ENCODE measurements at regions not wholly inside any gene's neighbourhood (a gene's known extent, or its start where the extent isn't known, plus 50 kb on each side); places are given as distances from the start of the nearest gene placed in this dataset.

GRCh38 chr1:82870332-82870731, 1069.6 kb downstream of the ADGRL2 start:
- no peaks in the 10 kb centered on the region for H3K27me3 ChIP-seq (ENCODE audit: control insufficient read depth, insufficient read depth, low read length)
- H3K9me3 ChIP-seq (replicated peaks; ENCODE audit: control insufficient read depth, low read depth, low read length), result no peaks in the 10 kb centered on the region
- no peak overlapping the region for H3K27ac ChIP-seq (ENCODE audit: low read length)
- no peak for DNase-seq
- H3K4me1 ChIP-seq (ENCODE audit: control insufficient read depth, insufficient read depth, low read length), result no peaks in the 10 kb centered on the region
- H3K36me3 ChIP-seq (ENCODE audit: control insufficient read depth, insufficient read depth, low read length), result no peaks in the 10 kb centered on the region
- WGBS (ENCODE audit: insufficient coverage), result no CpG with 5 or more reads among the region's 2 CpGs
- no peak overlapping the region for H3K4me3 ChIP-seq (ENCODE audit: low read length)

DNA sequence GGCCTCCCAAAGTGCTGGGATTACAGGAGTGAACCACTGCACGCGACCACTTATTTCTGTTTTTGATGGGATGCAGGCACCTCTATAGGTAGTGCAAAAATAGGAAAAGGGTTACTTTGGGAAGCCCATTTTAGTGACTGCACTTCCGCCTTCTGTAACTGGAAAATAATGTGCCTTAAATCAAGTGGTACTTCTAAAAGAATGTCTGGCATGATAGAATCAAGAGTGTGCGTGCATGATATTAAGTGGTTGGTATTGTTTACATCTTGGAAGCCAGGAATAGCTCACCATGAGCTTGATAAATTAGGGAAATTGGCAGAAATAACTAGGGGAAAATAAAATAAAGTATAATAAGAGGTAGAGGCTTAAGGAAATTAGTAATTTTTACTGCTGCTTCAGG, 1067.0 kb downstream of the ADGRL2 start:
- H3K27ac ChIP-seq (ENCODE audit: low read length), result no peak overlapping the region
- no peaks in the 10 kb centered on the region for H3K4me1 ChIP-seq (ENCODE audit: control insufficient read depth, insufficient read depth, low read length)
- H3K36me3 ChIP-seq (ENCODE audit: control insufficient read depth, insufficient read depth, low read length), result no peaks in the 10 kb centered on the region
- H3K9me3 ChIP-seq (replicated peaks; ENCODE audit: control insufficient read depth, low read depth, low read length), result no peaks in the 10 kb centered on the region
- WGBS (ENCODE audit: insufficient coverage), result 87% methylated on average over 4 of the region's 4 CpGs
- no peak for DNase-seq
- H3K27me3 ChIP-seq (ENCODE audit: control insufficient read depth, insufficient read depth, low read length), result no peaks in the 10 kb centered on the region
- no peak overlapping the region for H3K4me3 ChIP-seq (ENCODE audit: low read length)

DNA sequence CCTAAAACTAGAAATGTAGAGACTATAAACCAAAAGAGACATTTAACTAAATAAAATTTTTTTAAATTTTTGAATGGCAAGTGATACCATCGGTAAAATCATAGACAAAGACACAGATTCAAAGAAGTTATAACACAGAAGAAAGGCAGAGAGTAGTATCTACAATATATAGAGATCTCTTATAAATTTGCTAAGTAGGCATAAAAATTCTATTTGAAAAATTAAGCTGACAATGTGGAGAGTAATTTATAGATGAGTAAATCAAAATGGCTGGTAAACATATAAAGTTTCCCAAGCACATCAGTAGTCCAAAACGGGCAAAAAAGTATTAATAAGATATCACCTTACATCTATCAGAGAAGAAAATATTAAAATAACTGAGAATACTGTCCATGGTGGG, 1061.0 kb downstream of the ADGRL2 start:
- Histone ChIP-seq H3K9me3 (replicated peaks; ENCODE audit: control insufficient read depth, low read depth, low read length) (no peaks in the 10 kb centered on the region), H3K4me3 (ENCODE audit: low read length) (no peak overlapping the region), H3K4me1 (ENCODE audit: control insufficient read depth, insufficient read depth, low read length) (peaks cover 2% of the 10 kb centered on the region), H3K27me3 (ENCODE audit: control insufficient read depth, insufficient read depth, low read length) (no peaks in the 10 kb centered on the region), H3K36me3 (ENCODE audit: control insufficient read depth, insufficient read depth, low read length) (no peaks in the 10 kb centered on the region), H3K27ac (ENCODE audit: low read length) (no peak overlapping the region)
- no CpG with 5 or more reads among the region's 2 CpGs for WGBS (ENCODE audit: insufficient coverage)
- DNase-seq, result no peak

DNA sequence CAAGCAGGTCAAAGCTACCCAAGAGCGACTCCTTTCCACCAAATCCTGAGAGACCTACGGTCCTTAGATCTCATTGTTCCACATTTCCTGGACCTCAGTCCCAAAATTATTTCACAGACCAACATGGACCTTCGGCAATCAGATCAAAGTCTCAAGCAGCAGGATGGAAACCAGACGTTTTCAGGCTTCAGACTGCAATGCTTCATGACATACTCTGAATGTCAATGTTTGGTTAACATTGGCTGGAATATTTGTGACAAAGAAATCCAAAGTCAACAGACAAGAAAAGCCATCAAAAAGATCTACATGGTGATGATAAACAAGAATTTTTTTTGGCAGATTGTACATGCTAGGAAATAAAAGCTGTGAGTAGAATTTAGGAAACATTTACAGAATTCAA, 1057.3 kb downstream of the ADGRL2 start:
- H3K27ac ChIP-seq (ENCODE audit: low read length), result no peak overlapping the region
- no peaks in the 10 kb centered on the region for H3K36me3 ChIP-seq (ENCODE audit: control insufficient read depth, insufficient read depth, low read length)
- H3K9me3 ChIP-seq (replicated peaks; ENCODE audit: control insufficient read depth, low read depth, low read length), result no peaks in the 10 kb centered on the region
- 42% methylated on average over 2 of the region's 4 CpGs for WGBS (ENCODE audit: insufficient coverage)
- H3K4me3 ChIP-seq (ENCODE audit: low read length), result no peak overlapping the region
- no peaks in the 10 kb centered on the region for H3K27me3 ChIP-seq (ENCODE audit: control insufficient read depth, insufficient read depth, low read length)
- H3K4me1 ChIP-seq (ENCODE audit: control insufficient read depth, insufficient read depth, low read length), result peaks cover 2% of the 10 kb centered on the region
- DNase-seq, result peak; percentile 28

- Histone ChIP-seq H3K9me3 (replicated peaks; ENCODE audit: control insufficient read depth, low read depth, low read length) (no peaks in the 10 kb centered on the region), H3K27ac (ENCODE audit: low read length) (no peak overlapping the region), H3K36me3 (ENCODE audit: control insufficient read depth, insufficient read depth, low read length) (no peaks in the 10 kb centered on the region), H3K4me1 (ENCODE audit: control insufficient read depth, insufficient read depth, low read length) (peaks cover 3% of the 10 kb centered on the region), H3K27me3 (ENCODE audit: control insufficient read depth, insufficient read depth, low read length) (no peaks in the 10 kb centered on the region), H3K4me3 (ENCODE audit: low read length) (no peak overlapping the region)
- peak; percentile 76 for DNase-seq
- WGBS (ENCODE audit: insufficient coverage), result 40% methylated on average over 1 of the region's 2 CpGs
These were observed 1048.7 kb downstream of the ADGRL2 start for GRCh38 chr1:82849460-82849859.

DNA sequence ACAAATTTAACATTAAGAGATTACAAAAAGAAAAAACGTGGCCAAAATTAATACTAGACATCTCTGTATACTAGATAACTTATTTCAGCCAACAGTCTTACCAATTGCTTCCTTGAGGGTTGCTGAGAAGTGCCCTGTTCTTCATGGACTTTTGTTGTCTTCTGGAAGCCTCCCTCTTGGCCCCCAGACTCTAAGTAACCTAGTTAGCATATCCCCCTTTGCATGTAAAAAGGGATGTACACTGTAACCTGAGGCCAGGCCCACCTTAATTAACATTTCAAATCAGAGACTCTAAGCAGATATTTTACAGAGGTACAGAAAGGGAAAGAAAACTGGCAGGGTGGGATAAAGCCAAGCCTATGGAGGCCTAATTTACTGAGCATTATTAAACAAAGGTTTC, 1047.3 kb downstream of the ADGRL2 start:
- WGBS (ENCODE audit: insufficient coverage), result no CpG with 5 or more reads among the region's 1 CpG
- no peak for DNase-seq
- H3K36me3 ChIP-seq (ENCODE audit: control insufficient read depth, insufficient read depth, low read length), result no peaks in the 10 kb centered on the region
- H3K27ac ChIP-seq (ENCODE audit: low read length), result no peak overlapping the region
- no peak overlapping the region for H3K4me3 ChIP-seq (ENCODE audit: low read length)
- no peaks in the 10 kb centered on the region for H3K9me3 ChIP-seq (replicated peaks; ENCODE audit: control insufficient read depth, low read depth, low read length)
- peaks cover 3% of the 10 kb centered on the region for H3K4me1 ChIP-seq (ENCODE audit: control insufficient read depth, insufficient read depth, low read length)
- H3K27me3 ChIP-seq (ENCODE audit: control insufficient read depth, insufficient read depth, low read length), result no peaks in the 10 kb centered on the region

GRCh38 chr1:82845866-82846265, 1045.1 kb downstream of the ADGRL2 start:
- no CpG with 5 or more reads among the region's 2 CpGs for WGBS (ENCODE audit: insufficient coverage)
- no peak overlapping the region for H3K4me3 ChIP-seq (ENCODE audit: low read length)
- peaks cover 3% of the 10 kb centered on the region for H3K4me1 ChIP-seq (ENCODE audit: control insufficient read depth, insufficient read depth, low read length)
- no peaks in the 10 kb centered on the region for H3K27me3 ChIP-seq (ENCODE audit: control insufficient read depth, insufficient read depth, low read length)
- no peak overlapping the region for H3K27ac ChIP-seq (ENCODE audit: low read length)
- peak; percentile 79 for DNase-seq
- H3K9me3 ChIP-seq (replicated peaks; ENCODE audit: control insufficient read depth, low read depth, low read length), result no peaks in the 10 kb centered on the region
- H3K36me3 ChIP-seq (ENCODE audit: control insufficient read depth, insufficient read depth, low read length), result no peaks in the 10 kb centered on the region

GRCh38 chr1:82844911-82845827, 1044.4 kb downstream of the ADGRL2 start:
- peak; percentile 53 for DNase-seq
- H3K4me3 ChIP-seq (ENCODE audit: low read length), result no peak overlapping the region
- peaks cover 3% of the 10 kb centered on the region for H3K4me1 ChIP-seq (ENCODE audit: control insufficient read depth, insufficient read depth, low read length)
- H3K27ac ChIP-seq (ENCODE audit: low read length), result no peak overlapping the region
- no peaks in the 10 kb centered on the region for H3K36me3 ChIP-seq (ENCODE audit: control insufficient read depth, insufficient read depth, low read length)
- 20% methylated on average over 1 of the region's 4 CpGs for WGBS (ENCODE audit: insufficient coverage)
- no peaks in the 10 kb centered on the region for H3K9me3 ChIP-seq (replicated peaks; ENCODE audit: control insufficient read depth, low read depth, low read length)
- H3K27me3 ChIP-seq (ENCODE audit: control insufficient read depth, insufficient read depth, low read length), result no peaks in the 10 kb centered on the region

- WGBS (ENCODE audit: insufficient coverage), result no CpG with 5 or more reads among the region's 2 CpGs
- H3K4me3 ChIP-seq (ENCODE audit: low read length), result no peak overlapping the region
- no peaks in the 10 kb centered on the region for H3K27me3 ChIP-seq (ENCODE audit: control insufficient read depth, insufficient read depth, low read length)
- DNase-seq, result no peak
- no peak overlapping the region for H3K27ac ChIP-seq (ENCODE audit: low read length)
- H3K9me3 ChIP-seq (replicated peaks; ENCODE audit: control insufficient read depth, low read depth, low read length), result no peaks in the 10 kb centered on the region
- H3K4me1 ChIP-seq (ENCODE audit: control insufficient read depth, insufficient read depth, low read length), result peaks cover 3% of the 10 kb centered on the region
- H3K36me3 ChIP-seq (ENCODE audit: control insufficient read depth, insufficient read depth, low read length), result no peaks in the 10 kb centered on the region
These were observed 1043.7 kb downstream of the ADGRL2 start for GRCh38 chr1:82844447-82844846.

DNA sequence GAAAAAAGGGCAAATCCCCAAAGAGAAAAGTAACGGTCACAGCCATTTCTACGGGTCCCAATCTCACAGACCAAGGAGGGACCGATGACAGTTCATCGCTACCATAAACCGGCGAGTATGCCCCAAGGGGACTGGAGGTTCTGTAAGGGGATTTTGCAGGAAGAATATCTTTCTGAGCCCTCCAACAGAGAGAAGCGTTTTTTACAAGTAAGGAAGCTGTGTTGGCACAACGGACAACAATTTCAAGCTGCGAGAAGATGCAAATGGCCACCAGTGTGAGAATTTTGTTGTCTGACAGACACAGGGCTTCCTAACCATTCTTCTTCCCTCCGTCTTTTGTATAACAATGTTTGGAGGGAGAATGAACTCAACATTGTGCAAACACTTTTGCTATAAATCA, 1043.1 kb downstream of the ADGRL2 start:
- no peaks in the 10 kb centered on the region for H3K9me3 ChIP-seq (replicated peaks; ENCODE audit: control insufficient read depth, low read depth, low read length)
- 94% methylated on average over 5 of the region's 10 CpGs for WGBS (ENCODE audit: insufficient coverage)

More for the DNA sequence above, 1043.1 kb downstream of the ADGRL2 start:
- H3K36me3 ChIP-seq (ENCODE audit: control insufficient read depth, insufficient read depth, low read length), result no peaks in the 10 kb centered on the region
- H3K4me1 ChIP-seq (ENCODE audit: control insufficient read depth, insufficient read depth, low read length), result peaks cover 3% of the 10 kb centered on the region
- no peak overlapping the region for H3K27ac ChIP-seq (ENCODE audit: low read length)
- H3K4me3 ChIP-seq (ENCODE audit: low read length), result no peak overlapping the region
- no peak for DNase-seq
- no peaks in the 10 kb centered on the region for H3K27me3 ChIP-seq (ENCODE audit: control insufficient read depth, insufficient read depth, low read length)

Data from muscle of leg (tissue), 3 donors.